DND-41 (cell line): ENCODE measurements at regions not wholly inside any gene's neighbourhood (a gene's known extent, or its start where the extent isn't known, plus 50 kb on each side); places are given as distances from the start of the nearest gene placed in this dataset.

ENCODE experiments used
- CTCF ChIP-seq: IDR thresholded peaks from 2 replicates; pipeline ENCODE4 v1.5.1; 2012; ENCODE audit warnings: borderline replicate concordance, low read length, moderate library complexity, mild to moderate bottlenecking; ENCODE audit not compliant: poor library complexity, severe bottlenecking; ENCODE audit errors: extremely low read depth
- EZH2 ChIP-seq: IDR thresholded peaks from 3 replicates; pipeline ENCODE4 v1.6.1; 2012; ENCODE audit warnings: borderline replicate concordance, low read depth, mild to moderate bottlenecking, moderate library complexity, low read length, inconsistent platforms; ENCODE audit not compliant: severe bottlenecking

- TF ChIP-seq CTCF = no peak
- TF ChIP-seq EZH2 = no peak
These were observed 103.7 kb upstream of the SELENOP start for GRCh38 chr5:42915306-42915866.
